NCI-H748 (cell line): ENCODE measurements at regions not wholly inside any gene's neighbourhood (a gene's known extent, or its start where the extent isn't known, plus 50 kb on each side); places are given as distances from the start of the nearest gene placed in this dataset.

Source experiments
- DNase-seq: peaks from one replicate; lab custom pipeline; 2025; ENCODE audit not compliant: unreplicated experiment; lab: John Stamatoyannopoulos, UW

GRCh38 chr1:168913711-168914463 is 184.9 kb upstream of the DPT start:
- peak; percentile 21 for DNase-seq

DNA sequence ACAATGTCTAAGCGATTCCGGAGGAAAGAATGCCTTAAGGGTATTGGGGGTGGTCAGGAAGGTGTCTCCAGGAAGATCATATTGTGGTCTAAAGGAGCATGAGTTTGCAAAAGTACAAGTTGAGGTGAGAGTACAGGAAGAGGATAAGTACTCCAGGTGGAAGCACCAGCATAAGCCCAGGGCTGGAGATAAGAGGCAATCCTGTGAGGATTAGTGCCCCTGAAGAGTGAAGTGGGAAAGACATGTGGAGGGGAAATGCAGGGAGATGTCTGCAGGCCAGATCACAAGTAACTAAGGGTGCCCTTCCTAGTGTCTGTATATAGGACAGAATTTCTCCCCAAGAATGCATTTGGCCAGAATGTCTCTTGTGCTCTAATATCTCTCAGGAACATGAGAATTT is 188.3 kb upstream of the DPT start:
- no peak for DNase-seq

DNA sequence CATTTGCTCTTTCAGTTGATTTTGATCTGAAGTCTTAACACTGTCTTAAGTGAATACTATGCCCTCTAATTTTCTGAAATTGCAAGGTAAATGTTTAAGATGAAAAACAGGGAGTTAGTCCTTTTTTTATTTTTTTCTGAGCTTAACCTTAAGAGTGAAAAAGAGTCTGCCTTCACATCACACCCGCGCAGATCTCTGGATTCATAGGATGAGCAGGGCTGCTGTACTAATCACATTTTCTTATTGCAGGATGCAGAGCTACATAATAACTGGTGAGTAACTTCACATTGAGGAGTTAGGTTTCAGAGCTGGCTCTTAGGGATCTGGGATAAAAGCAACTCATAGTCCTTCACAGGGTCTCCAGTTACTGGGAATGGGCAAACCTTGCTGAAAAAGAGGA is 188.7 kb upstream of the ATP1B1 start:
- no peak for DNase-seq

GRCh38 chr1:168918860-168919741 is 187.4 kb upstream of the ATP1B1 start:
- DNase-seq: peak; percentile 45

GRCh38 chr1:168920456-168921094 is 185.9 kb upstream of the ATP1B1 start:
- no peak for DNase-seq

DNA sequence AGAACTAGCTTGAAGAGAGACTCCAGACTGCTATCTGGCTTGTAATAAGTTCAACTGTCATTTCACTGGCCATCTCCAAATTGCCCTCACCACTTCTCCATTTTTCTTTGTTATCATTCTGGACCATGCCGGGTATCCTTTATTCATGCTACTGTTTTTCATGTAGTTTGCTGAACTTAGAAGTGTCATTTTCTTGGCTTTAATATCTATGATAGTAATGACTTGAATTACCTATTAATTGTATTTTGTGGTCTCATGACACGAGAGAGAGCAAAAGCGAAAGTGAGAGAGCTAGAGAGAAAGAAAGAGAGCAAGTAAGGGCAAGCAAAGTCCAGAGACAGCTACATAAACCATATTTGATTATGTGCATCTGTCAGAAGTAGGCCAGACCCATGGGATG is 184.9 kb upstream of the ATP1B1 start:
- no peak for DNase-seq

- DNase-seq: no peak
Observed at GRCh38 chr1:168923521-168924136, 182.9 kb upstream of the ATP1B1 start.

DNA sequence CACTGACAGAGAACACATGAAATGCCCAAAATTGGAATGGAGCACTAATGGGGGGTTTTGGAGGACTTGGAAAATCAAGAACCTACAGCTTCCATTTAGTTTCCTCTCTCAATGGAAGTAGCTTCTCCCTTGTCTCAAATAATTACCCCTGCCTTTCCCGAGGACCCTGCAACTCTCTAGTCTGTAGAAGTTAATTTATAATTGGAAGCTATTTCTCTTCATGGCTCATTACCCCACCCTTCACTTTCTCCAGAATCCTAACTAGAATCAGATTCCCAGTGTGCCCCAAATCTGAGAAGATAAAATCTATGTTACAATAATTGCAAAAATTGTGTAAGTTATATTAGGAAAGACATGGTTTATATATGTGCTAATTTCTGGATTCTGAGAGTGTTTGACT is 181.5 kb upstream of the ATP1B1 start:
- DNase-seq: no peak

GRCh38 chr1:168926236-168926635 is 180.3 kb upstream of the ATP1B1 start:
- DNase-seq: no peak

- DNase-seq: no peak
Observed at GRCh38 chr1:168932539-168932938, 174.0 kb upstream of the ATP1B1 start.

DNA sequence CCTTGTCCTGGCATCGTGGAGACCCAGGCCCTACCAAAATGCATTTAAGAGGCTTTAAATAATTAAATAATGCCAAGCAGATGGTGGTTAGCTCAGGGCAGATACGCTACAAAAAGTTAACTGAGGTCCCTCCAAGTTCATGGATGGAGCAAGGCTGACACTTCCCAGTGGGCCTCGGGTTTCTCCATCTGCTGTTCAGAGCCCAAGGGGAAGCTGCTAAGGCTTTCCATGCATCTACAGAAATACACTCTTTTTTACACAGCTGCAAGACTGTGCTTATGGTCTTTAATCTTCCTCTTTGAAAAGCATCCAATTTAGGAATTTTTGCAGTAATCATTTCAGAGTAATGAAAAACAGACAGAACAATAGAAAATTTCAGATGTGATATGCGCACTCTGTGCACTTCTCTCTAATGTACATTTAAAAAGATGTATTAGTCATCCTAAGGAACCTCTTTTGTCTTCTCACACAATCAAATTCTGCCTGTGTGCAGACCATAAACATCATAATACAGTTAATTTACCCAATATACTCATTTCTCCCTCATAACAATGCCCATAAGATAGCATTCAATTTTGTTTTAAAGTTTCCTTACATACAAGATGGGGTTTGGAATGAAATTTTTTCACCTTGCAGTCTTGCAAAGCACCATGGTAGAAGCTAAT is 173.2 kb upstream of the ATP1B1 start:
- DNase-seq: no peak

- DNase-seq: peak; percentile 72
Observed at GRCh38 chr1:168939110-168939946, 167.2 kb upstream of the ATP1B1 start.

DNA sequence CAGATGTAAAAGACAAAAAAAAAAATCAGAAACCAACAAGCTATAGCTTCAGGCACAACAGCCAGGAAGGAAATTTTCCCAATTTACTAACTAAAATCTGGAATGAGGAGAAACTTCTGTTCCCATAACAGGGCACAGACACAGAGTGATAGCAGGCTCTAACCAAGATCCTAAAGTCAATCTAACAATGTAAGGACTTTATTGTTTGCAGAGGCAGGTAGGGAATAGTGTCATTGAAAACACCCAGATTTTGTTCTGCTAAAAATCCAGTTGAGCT is 166.6 kb upstream of the ATP1B1 start:
- DNase-seq: no peak

- no peak for DNase-seq
Observed at GRCh38 chr1:168941640-168942039, 164.8 kb upstream of the ATP1B1 start.

GRCh38 chr1:168942165-168942564 is 164.3 kb upstream of the ATP1B1 start:
- no peak for DNase-seq

- no peak for DNase-seq
Observed at GRCh38 chr1:168945870-168946269, 160.6 kb upstream of the ATP1B1 start.

DNA sequence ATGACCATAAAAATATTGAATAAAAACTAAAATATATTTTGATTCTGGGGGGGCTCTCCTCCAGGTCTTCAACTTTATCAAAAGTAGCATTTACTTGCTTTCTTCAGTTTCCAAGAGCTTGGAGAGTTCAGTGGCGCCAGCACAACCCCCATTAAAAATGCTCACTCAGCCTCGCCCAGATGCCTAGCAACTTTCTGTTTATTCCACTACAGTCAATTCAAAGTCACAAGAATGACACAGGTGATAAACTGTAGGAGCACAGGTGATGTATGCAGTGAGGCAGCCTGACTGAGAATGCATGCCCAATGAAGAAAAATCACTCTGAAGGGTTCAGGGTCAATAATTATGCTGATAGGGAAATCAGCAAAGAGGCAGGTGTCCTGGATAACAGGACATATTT is 159.4 kb upstream of the ATP1B1 start:
- peak; percentile 39 for DNase-seq

- no peak for DNase-seq
Observed at GRCh38 chr1:168949672-168950071, 156.8 kb upstream of the ATP1B1 start.

- DNase-seq: no peak
Observed at GRCh38 chr1:168957818-168958217, 148.7 kb upstream of the ATP1B1 start.
